ENCODE measurements at regions not wholly inside any gene's neighbourhood (a gene's known extent, or its start where the extent isn't known, plus 50 kb on each side); places are given as distances from the start of the nearest gene placed in this dataset.

GRCh38 chr1:56418151-56418631 is 161.2 kb downstream of the PLPP3 start:
- intact Hi-C loops (cut with DNase I; ENCODE audit: low total_unique reads) = no loop called here
- no peak for DNase-seq
- H3K36me3 ChIP-seq (ENCODE audit: low read depth, missing control alignments) = no peaks in the 10 kb centered on the region
- H3K9me3 ChIP-seq = no peaks in the 10 kb centered on the region
- no peak overlapping the region for H3K27ac ChIP-seq
- no peaks in the 10 kb centered on the region for H3K4me1 ChIP-seq
- WGBS, 2 donors = 83 to 88% methylated on average over 6 of the region's 6 CpGs
- no peak overlapping the region for H3K4me3 ChIP-seq
- H3K27me3 ChIP-seq = no peaks in the 10 kb centered on the region
- TF ChIP-seq POLR2A (IDR thresholded peaks at IDR 0.05) = no peak

DNA sequence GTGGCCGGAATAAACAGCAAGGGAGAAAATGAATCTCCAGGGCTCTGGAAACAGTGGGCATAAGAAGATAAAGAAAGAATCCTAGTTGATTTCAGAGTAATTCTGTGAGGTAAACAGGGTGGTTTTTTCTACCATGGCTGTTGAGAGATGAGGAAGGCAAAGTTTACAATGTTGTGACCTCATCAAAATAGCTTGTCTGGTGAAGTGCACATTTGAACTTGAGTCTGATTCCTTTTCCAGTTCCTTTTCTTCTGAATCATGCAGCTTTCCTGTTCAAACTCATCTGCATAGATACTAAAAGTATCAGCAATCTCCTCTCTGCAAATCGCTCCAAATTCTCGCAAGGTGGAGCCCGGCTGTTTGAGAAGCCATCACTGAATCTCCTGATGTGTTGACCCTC is 161.7 kb downstream of the PLPP3 start:
- Histone ChIP-seq H3K27me3 (no peaks in the 10 kb centered on the region), H3K4me1 (no peaks in the 10 kb centered on the region), H3K36me3 (ENCODE audit: low read depth, missing control alignments) (no peaks in the 10 kb centered on the region), H3K9me3 (no peaks in the 10 kb centered on the region), H3K27ac (no peak overlapping the region), H3K4me3 (no peak overlapping the region)
- no peak for DNase-seq
- WGBS, 2 donors = 81 to 83% methylated on average over 4 of the region's 4 CpGs
- intact Hi-C loops (cut with DNase I; ENCODE audit: low total_unique reads) = no loop called here
- TF ChIP-seq POLR2A (IDR thresholded peaks at IDR 0.05) = no peak
- TF ChIP-seq, protein P1, sequence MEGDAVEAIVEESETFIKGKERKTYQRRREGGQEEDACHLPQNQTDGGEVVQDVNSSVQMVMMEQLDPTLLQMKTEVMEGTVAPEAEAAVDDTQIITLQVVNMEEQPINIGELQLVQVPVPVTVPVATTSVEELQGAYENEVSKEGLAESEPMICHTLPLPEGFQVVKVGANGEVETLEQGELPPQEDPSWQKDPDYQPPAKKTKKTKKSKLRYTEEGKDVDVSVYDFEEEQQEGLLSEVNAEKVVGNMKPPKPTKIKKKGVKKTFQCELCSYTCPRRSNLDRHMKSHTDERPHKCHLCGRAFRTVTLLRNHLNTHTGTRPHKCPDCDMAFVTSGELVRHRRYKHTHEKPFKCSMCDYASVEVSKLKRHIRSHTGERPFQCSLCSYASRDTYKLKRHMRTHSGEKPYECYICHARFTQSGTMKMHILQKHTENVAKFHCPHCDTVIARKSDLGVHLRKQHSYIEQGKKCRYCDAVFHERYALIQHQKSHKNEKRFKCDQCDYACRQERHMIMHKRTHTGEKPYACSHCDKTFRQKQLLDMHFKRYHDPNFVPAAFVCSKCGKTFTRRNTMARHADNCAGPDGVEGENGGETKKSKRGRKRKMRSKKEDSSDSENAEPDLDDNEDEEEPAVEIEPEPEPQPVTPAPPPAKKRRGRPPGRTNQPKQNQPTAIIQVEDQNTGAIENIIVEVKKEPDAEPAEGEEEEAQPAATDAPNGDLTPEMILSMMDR (IDR thresholded peaks at IDR 0.05) = no peak

DNA sequence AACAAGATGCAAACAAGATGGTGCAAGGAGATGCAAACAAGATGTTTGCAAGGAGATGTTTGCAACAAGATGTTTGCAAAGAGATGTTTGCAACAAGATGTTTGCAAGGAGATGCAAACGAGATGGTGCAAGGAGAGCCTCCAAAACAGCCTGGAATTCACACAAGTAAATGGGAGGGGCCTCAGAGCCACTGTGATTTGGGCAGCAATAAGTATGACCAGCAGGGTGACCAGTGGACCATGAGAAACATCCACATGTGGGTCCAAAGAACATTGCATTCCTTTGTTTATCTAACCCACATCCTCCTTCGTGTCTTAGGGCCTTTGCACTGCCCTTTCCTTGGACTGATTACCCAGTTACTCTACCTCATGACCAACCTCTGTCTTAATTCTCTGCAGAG is 162.9 kb downstream of the PLPP3 start:
- H3K4me1 ChIP-seq = no peaks in the 10 kb centered on the region
- TF ChIP-seq POLR2A (IDR thresholded peaks at IDR 0.05) = no peak
- TF ChIP-seq, protein P1 (IDR thresholded peaks at IDR 0.05) = no peak
- intact Hi-C loops (cut with DNase I; ENCODE audit: low total_unique reads) = no loop called here
- no peaks in the 10 kb centered on the region for H3K27me3 ChIP-seq
- H3K27ac ChIP-seq = no peak overlapping the region
- WGBS, 2 donors = 53 to 64% methylated on average over 2 of the region's 2 CpGs
- no peak for DNase-seq
- no peak overlapping the region for H3K4me3 ChIP-seq
- no peaks in the 10 kb centered on the region for H3K9me3 ChIP-seq
- H3K36me3 ChIP-seq (ENCODE audit: low read depth, missing control alignments) = no peaks in the 10 kb centered on the region

GRCh38 chr1:56415720-56416119 is 163.6 kb downstream of the PLPP3 start:
- intact Hi-C loops (cut with DNase I; ENCODE audit: low total_unique reads) = no loop called here
- no peak for DNase-seq

DNA sequence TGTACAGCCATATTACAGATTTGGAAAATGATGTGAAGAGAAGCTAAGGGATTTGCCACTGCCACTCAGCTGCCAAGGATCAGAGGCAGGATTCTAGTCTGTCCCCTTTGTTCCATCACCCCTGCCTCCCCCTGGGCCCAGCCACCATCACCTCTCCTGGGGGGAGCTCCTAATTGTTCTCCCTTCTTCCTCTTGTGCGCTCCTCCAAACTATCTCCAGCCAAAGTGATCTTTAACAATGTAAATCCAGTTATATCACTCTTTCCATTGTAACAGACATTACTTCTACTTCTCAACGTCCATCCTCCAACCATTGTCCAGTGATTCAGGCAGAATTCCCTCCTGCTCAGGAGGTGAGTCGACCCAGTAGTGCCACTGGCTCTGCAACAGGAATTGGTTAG is 164.1 kb downstream of the PLPP3 start:
- TF ChIP-seq, protein P1 (IDR thresholded peaks at IDR 0.05) = no peak
- no peak for TF ChIP-seq POLR2A (IDR thresholded peaks at IDR 0.05)
- Histone ChIP-seq H3K4me3 (no peak overlapping the region), H3K36me3 (ENCODE audit: low read depth, missing control alignments) (no peaks in the 10 kb centered on the region), H3K27me3 (no peaks in the 10 kb centered on the region), H3K4me1 (no peaks in the 10 kb centered on the region), H3K9me3 (no peaks in the 10 kb centered on the region), H3K27ac (no peak overlapping the region)
- 91 to 94% methylated on average over 3 of the region's 3 CpGs for whole genome bisulfite sequencing, 2 donors
- intact Hi-C loops (cut with DNase I; ENCODE audit: low total_unique reads) = no loop called here
- DNase-seq = no peak

More at GRCh38 chr1:56415720-56416119, 163.6 kb downstream of the PLPP3 start:
- no peaks in the 10 kb centered on the region for H3K36me3 ChIP-seq (ENCODE audit: low read depth, missing control alignments)
- TF ChIP-seq POLR2A (IDR thresholded peaks at IDR 0.05) = no peak
- TF ChIP-seq, protein P1 (IDR thresholded peaks at IDR 0.05) = no peak
- no peaks in the 10 kb centered on the region for H3K9me3 ChIP-seq
- no peaks in the 10 kb centered on the region for H3K4me1 ChIP-seq
- 76 to 98% methylated on average over 2 to 4 of the region's 4 CpGs for WGBS, 2 donors
- H3K27me3 ChIP-seq = no peaks in the 10 kb centered on the region
- H3K4me3 ChIP-seq = no peak overlapping the region
- H3K27ac ChIP-seq = no peak overlapping the region

Data from testis (tissue), 2 donors.